NOMO-1 treated with dmso at 0.1 percent for 144 hours (cell line): ENCODE measurements at regions not wholly inside any gene's neighbourhood (a gene's known extent, or its start where the extent isn't known, plus 50 kb on each side); places are given as distances from the start of the nearest gene placed in this dataset.
A peak's percentile ranks its signal among the peaks of the same experiment; 100 is the strongest.
"Not testable (repeated sequence)": the region's sequence is repeated elsewhere in the genome, so short reads cannot be mapped to it uniquely, and the experiment has no call there.

Experiments
- DNase-seq: peaks from one replicate; lab custom pipeline; 2025; ENCODE audit not compliant: unreplicated experiment; lab: John Stamatoyannopoulos, UW

DNA sequence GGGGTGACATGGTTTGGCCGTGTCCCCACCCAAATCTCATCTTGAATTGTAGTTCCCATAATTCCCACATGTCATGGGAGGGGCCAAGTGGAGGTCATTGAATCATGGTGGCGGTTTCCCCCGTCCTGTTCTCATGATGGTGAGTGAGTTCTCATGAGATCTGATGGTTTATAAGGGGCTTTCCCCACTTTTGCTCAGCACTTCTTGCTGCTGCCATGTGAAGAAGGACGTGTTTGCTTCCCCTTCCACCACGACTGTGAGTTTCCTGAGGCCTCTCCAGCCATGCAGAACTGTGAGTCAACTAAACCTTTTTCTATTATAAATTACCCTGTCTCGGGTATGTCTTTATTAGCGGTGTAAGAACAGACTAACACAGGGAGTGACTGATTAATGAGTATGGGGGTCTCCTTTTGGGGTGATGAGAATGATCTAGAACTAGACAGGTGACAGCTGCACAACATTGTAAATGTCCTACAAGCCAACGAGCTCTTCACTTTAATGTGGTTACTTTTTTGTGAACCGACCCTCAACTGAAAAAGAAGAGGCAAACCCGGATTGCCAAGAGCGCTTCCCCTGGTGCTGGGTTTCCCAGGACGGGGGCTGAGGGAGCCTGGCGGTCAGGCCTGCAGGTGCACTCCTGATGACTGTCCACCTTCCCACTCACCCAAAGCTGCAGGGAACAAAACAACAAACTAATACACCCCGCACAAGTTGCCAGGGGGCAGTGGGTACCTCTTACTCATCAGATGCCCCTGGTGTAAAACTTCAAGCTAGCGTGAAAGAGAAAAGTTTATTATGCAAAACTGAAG lies 90.1 kb downstream of the NCOR2 start:
- no peak for DNase-seq

DNA sequence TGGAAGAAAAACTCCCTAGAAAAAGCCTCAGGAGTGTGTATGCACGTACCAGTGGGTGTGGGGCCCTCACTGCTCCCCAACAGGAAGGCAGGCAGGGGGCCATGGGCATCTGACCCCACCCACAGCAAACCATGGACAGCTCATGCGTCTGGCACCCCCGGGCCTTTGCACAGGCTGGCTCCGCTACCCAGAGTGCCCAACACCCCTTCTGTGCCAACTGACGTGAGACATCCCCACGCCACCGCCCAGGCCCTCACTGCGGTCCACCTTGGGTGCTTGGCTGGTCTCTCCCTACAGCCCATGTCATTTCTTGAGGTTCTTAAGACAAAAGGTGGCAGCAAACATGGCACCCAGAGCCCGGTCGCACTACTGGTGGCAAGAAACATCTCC lies 91.4 kb downstream of the NCOR2 start:
- no peak for DNase-seq

DNA sequence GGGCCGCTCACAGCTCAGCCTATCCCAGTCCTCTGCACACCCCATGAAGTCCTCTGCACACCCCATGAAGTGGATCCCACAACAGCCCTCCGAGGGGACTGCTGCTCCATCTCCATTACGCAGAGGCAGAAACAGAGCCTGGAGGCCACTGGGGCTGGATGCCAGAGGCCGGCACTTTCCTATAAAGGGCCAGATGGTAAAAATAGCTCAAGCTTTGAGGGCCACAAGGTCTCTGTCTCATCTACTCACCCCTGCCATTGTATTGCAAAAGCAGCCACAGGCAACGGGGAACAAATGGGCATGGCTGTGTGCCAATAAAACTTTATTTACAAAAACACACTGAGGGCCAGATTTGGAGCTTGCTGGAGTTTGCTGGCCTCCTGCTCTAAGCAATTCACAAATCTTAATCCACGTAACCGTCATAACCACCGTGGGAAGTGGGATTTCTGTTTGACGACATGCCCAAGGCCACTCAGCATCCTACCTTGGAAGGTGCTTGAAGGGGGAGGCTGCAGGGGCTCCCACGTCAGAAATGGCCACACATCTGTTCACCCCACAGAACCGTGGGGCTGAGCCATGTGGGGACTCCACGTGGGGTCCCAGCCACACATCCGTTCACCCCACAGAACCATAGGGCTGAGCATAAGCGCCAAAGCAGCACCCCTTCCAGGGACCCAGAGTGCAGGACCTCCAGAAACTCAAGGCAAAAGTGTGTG lies 92.0 kb downstream of the NCOR2 start:
- no peak for DNase-seq

DNA sequence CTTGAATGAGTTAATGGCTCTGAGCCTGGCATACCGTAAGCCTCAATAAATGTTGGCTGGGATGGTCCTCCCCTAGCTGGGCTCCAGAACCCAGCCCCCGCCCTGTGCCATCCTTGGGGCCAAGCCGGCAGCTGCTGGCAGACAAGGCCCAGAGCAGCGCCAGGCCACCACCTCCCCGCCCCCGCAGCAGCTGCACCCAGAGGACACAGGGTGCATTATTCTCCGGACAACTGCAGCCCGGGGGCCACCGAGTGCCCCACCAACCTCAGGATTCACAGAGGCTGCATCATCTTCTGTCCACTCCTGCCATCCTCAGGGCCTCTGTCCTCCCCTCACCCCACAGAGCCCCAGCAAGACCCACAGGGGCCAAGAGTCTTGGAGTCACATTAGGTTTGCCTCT lies 92.7 kb downstream of the NCOR2 start:
- no peak for DNase-seq

DNA sequence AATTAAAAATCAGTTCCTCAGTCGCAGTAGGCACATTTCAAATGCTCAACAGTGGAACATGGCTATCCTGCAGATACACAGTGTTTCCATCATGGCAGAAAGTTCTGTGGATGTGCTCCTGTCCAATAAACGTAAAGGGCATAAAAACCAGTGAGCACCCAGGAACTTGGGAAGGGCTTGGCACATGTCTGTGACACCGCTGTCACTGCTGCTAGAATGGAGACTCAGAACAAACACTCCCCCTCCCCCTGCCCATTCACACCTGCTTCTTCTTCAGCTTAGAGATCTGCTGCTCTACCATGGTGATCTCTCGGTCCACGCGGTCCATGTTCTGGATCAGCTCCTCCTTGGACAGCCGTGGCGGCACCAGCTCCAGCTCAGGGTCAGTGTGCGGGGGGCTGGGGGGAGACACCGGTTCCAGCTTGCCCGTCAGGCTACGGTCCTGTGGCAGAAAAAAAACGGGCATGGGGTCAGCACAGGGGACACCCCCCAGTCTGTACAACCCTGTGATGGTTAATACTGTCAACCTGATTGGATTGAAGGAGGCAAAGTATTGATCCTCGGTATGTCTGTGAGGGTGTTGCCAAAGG lies 94.6 kb downstream of the NCOR2 start:
- no peak for DNase-seq

DNA sequence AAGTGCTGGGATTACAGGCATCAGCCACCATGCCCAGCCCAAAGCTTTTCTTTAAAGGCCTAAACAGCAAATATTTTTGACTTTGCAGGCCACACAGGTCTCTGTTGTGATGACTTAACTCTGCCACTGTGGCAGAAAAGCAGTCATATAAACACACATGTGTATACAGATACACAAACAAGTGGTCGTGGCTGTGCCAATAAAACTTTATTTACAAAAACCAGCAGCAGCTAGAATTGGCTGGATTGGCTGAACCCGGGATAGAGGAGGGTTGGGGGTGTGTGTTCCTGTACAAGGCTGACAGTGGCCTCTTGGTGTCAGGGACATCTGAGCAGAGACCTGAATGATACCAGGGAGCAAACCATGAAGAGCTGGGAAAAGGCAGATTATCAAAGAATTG lies 95.6 kb downstream of the NCOR2 start:
- DNase-seq: no peak

DNA sequence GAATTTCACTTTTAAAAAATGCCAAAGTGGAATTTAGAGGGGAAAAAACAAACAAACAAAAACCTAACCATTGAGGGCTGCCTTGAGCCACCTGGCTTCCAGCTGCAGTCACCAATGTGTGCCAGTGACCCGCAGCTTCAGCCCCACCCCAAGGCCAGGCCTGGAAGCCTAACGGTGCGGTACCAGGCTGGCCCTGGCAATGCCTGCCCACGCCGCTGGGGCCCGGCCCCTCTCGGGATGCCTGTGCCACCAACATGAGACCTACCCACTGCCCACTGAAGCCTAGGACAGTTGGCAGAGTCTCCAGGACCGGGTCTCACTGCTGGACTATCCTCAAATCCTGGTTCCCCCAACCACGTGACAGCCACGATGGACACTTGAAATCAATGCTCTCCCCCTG lies 96.6 kb downstream of the NCOR2 start:
- no peak for DNase-seq

DNA sequence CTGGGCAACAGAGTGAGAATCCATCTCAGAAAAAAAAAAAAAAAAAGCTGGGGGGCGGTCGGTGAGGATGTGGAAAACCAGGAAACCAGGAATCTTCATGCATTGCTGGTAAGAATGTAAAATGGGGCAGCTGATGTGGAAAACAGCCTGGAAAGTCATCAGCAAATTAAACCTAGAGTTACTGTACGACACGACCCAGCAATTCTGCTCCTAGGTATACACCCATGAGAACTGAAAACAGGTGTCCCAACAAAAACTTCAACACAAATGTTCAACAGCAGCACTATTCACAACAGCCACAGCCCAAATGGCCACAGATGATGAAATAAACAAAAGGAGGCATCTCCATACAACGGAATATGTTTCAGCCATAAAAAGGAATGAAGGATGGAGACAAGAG lies 97.3 kb downstream of the NCOR2 start:
- DNase-seq: no peak

DNA sequence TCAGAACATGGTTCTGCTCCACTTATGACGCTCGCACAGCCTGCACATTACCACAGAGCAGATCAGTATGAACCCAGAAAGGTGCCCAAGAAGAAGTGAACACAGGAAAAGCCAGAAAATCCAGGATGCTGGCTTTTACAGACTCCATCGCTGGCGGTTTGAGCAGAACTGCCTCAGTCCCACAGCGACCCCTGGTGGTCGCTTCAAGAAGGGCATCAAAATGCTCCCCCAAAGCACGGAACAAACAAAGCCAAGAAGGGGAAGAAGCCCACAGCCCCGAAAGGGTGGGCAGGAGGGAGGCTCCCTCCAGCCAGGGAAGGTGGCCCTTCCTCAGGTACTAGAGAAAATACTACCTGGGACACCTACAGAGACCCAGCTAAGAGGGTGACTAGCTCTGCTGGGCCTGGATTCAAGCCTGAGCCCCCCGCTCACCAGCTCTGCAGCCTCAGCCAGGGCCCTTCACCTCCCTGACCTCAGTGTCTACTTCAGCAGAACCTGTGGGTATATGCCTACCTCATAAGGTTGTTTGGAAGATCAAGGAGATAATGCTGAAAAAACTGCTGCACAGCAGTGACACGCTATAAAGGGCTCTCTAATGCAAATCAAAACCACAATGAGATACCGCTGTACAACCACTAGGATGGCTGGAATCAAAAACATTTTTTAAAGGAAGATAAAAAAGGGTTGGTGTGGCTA lies 98.1 kb downstream of the NCOR2 start:
- peak; percentile 7 for DNase-seq

DNA sequence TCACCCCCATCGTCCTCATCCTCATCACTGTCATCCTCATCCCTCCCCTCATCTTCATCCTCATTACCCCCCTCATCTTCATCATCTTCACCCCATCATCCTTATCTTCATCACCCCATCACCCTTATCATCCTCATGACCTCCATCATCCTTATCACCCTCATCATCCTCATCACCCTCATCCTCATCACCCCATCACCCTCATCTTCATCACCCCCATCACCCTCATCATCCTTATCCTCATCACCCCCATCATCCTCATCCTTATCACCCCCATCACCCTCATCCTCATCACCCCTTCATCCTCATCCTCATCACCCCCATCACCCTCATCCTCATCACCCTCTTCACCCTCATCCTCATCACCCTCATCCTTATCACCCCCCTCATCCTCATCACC lies 99.9 kb downstream of the NCOR2 start:
- not testable (repeated sequence) for DNase-seq

DNA sequence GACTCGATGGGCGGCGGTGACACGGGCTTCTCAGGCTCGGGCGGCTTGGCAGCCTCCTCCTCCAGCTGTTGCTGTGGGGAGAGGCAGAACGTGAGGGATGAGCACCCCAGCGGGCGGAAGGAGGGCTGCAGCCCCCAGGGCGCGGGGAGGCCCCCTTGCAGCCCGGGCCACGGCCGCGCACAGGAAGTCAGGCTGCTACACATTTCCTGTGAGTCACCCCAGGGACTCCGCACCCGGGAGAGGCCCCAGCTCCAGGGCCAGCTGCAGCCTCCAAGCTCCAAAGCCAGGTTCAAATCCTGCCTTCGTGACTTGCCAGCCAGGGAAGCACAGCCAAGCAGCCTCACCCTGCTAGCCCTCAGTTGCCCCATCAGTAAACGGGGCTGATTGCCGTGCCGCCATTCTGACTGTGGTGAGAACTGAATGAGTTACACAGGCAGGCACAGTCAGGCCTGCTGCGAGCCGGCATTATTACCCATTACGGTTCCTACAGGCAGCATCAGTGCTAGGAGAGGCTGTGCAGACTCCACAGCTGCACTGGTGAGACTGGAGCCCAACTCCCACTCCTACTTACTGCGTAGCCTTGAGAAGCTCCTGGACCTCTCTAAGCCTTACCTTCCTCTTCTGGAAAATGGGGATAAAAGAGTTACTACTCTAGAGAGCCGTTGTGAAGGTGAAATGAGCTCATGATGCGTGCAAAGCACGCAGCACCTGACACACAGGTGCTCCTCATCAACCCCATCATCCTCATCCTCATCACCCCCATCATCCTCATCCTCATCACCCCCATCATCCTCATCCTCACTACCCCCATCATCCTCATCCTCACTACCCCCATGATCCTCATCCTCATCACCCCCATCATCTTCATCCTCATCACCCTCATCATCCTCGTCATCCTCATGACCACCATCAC lies 100.9 kb downstream of the NCOR2 start:
- DNase-seq: peak; percentile 96

DNA sequence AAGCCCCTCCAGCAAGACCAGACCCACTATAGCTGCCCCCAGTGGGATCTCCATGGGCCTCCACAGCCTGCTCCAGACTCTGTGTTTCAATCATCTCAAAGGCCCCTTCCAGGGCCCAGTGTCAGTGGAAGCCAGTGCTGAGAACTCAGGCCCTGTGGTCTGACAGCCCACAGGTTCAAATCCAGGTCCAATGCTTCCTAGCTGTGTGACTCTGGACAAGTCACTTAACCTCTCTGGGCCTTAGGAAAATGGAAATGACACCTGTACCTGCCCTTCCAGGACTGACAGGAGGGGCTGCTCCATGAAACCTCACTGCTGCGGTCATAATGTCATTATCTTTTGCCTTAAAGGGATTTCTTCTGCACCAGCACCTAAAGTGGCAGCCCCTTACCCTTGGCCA lies 101.9 kb downstream of the NCOR2 start:
- no peak for DNase-seq

DNA sequence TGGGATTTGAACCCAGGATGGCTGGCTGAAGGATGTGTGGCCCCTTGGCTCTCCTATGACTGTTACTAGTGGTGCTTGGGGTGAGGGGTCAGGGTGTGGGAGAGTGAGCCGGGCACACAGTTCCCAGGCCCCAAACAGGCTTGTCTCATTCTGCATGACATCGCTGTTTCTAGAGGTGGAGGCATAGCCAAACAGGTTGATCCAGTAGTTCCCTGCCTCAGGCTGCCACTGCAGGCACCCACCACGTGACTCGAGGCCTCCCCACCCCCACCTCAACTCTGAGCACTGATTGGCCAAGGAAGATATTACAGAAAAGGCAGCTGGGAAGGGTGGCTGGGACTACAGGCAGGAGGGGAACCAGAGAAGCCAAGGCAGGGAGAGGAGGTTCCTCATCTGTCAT lies 102.6 kb downstream of the NCOR2 start:
- no peak for DNase-seq

DNA sequence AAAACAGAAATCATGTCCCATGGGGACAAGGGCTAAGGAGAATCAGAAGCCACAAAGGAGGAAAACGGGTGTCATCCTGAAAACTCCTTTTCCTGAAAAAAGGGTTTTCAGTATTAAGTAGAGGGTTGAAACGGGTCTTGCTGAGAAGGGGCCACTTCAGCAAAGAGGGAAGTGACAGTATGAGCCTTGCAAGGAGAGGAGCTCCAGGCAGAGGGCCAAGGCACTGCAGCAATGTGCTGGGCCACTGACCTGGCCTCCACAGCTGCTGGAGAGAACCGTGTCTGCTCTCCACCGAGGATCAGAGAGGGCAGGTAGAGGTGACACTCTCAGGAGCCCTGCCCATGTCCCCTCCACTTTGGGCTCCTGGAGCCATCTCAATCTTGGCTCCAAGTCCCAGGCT lies 103.3 kb downstream of the NCOR2 start:
- peak; percentile 32 for DNase-seq

DNA sequence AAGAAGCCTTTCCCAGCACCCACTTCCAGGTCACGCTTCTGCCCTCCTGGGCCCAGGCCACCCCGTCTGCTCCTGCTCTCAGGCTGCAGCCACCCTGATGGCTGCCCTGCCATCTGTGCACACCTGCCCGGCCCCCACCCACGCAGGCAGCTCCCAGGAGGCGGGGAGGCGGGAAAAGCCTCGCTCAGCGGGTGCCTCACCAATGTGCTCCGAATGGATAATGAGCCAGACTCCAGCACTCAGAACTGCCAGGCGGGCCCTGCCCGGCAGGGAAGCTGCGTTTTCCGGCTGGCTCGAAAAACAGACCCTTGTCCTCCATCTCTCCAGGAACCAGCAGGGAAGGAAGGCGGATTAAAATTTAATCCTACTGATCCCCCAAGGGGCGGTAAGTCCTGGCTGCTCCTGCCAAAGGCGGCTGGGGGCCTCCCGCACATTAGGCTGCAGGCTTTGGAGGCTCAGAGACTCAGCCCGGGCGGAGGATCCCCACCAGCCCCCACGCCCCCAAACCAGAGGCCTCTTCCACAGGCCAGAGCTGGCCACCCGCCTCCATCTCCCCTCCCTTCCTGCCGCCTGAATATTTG lies 104.0 kb downstream of the NCOR2 start:
- DNase-seq: no peak

DNA sequence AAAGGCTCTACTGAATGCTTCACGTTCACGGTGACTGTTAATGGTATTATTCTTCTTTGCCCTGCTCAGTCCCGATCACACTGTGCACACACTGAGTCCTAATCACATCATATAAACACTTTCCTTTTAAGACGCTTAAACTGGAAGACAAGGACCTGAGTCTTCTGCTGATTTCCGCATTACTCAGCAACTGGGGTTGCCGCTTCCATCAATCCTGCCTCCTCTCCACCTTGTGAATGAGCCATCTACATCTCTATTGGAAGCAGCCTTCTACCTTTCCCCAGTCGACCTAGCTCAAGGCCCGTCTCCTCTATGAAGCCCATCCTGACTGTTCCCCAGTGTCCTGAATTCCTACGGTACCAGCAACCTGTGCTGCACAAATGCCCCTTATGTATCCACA lies 104.7 kb downstream of the NCOR2 start:
- no peak for DNase-seq

DNA sequence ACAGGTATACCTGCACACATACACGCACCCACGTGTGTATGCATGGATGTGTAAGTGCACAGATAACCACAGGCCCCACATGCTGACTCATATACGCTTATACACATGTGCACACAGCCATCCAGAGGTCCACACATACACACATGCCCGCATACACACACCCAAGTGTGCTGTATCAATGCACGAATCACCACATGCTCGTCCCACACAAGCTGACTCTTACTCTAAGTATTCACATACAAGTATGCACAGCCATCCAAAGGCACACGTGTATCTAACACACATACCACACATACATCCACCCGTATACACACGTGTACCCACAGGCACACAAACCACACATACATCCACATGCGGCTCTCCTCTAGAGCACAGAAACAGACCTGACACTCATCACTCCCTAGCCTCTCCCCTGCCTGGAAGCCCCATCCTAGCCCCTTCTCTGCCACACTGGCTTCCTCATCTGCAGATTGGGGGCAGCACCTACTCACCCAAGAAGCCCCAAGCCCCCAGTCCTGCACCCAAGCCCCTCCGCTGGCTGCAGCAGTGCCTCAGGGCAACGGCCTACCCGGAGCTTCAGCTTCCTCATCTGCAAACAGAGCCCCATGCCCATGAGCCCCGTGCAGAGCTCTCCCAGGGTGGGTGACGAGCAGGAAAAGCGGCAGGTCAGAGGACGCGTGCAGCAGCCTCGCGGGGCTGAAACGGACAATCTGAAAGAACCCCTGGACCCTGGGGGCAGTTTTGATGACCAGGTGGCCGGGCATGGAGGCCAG lies 105.4 kb downstream of the NCOR2 start:
- no peak for DNase-seq

DNA sequence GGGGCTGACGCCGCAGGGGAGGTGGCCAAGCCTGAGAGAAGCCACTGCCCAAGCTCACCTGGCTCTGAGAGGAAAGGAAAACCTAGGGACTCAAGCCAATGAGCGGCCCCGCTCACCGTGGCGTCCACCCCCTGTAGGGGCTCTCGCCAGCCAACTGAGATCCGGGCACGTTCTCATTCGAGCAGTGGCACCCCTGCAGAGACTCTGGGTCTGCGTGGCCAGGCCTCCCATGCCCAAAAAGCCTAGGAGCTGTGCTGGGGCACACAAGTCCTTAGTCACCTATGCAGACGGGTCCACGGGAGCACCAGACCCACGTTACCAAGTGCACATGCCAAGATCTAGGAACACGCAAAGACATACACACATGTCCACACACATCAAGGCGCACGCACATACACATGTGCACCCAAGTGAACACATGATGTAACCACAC lies 106.2 kb downstream of the NCOR2 start:
- no peak for DNase-seq

DNA sequence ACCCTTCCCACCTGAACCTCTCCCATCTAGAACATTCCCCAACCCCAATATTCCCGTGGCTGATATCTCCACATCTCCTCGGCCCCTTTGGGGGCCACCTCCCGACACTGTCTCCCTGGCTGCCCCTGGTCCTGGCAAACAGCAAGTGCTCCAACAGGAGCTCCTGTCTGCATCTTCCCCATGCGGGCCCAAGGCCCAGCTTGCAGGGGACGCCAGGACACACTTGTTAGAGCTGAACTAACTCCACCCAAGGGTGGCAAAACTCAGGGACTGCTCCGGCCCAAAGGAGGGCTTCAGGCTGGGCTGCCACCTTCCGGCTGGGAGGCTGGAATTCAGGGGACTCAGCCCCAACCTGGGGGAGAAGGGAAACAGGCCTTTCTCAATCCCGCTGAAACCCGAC lies 106.6 kb downstream of the NCOR2 start:
- no peak for DNase-seq
